Keratinocyte (primary cell): ENCODE measurements at regions not wholly inside any gene's neighbourhood (a gene's known extent, or its start where the extent isn't known, plus 50 kb on each side); places are given as distances from the start of the nearest gene placed in this dataset.

Source experiments
- DNase-seq: peaks from one replicate; pipeline ENCODE4 v3.0.0-alpha.2; 2011; ENCODE audit warnings: low read depth, missing footprints, low spot score
- FAIRE-seq: peaks from 2 replicates; lab custom pipeline; 2011; peaks lifted over from hg19 to GRCh38; lab: Jason Lieb, UNC
- H2AFZ ChIP-seq: 2 replicates; pipeline ENCODE4 v1.6.0; 2012; ENCODE audit warnings: low read length, control low read depth, inconsistent platforms; ENCODE audit not compliant: control insufficient read depth
- H3K27ac ChIP-seq: 2 replicates; pipeline ENCODE4 v1.5.1; 2011; ENCODE audit warnings: low read length; ENCODE audit not compliant: control insufficient read depth, insufficient read depth
- H3K27me3 ChIP-seq: 3 replicates; pipeline ENCODE4 v1.6.0; 2011; ENCODE audit warnings: low read length; ENCODE audit not compliant: control insufficient read depth, insufficient read depth; ENCODE audit errors: extremely low read depth
- H3K36me3 ChIP-seq, 2 experiments: 2 replicates in 1 of 2; 3 replicates in 1 of 2; pipeline ENCODE4 v1.5.1; 2011; ENCODE audit warnings: low read length in 2 of 2, mild to moderate bottlenecking in 1 of 2; ENCODE audit not compliant: control insufficient read depth in 2 of 2, insufficient read depth in 2 of 2; ENCODE audit errors: extremely low read depth in 1 of 2
- H3K4me1 ChIP-seq: 3 replicates; pipeline ENCODE4 v1.5.1; 2011; ENCODE audit warnings: low read length; ENCODE audit not compliant: control insufficient read depth, insufficient read depth; ENCODE audit errors: extremely low read depth
- H3K4me2 ChIP-seq: 3 replicates; pipeline ENCODE4 v1.6.0; 2011; ENCODE audit warnings: low read depth, low read length; ENCODE audit not compliant: control insufficient read depth, insufficient read depth; ENCODE audit errors: extremely low read depth
- H3K4me3 ChIP-seq, 3 experiments: fragments of 200-600 bp in 1 of 3; sonication (generic) in 1 of 3; 2 replicates in 2 of 3; 3 replicates in 1 of 3; pipeline ENCODE4 v1.5.1; 2011 to 2016; ENCODE audit warnings: low read length in 3 of 3, mild to moderate bottlenecking in 3 of 3, control low read depth in 2 of 3, inconsistent platforms in 1 of 3, low read depth in 1 of 3, mixed read lengths in 1 of 3, mixed run types in 1 of 3, moderate library complexity in 1 of 3; ENCODE audit not compliant: control insufficient read depth in 2 of 3, insufficient read depth in 2 of 3; ENCODE audit errors: extremely low read depth in 1 of 3
- H3K79me2 ChIP-seq: 2 replicates; pipeline ENCODE4 v1.6.0; 2012; ENCODE audit warnings: low read length; ENCODE audit not compliant: control insufficient read depth, insufficient read depth
- H3K9ac ChIP-seq: 3 replicates; pipeline ENCODE4 v1.6.0; 2011; ENCODE audit warnings: low read length; ENCODE audit not compliant: control insufficient read depth, insufficient read depth; ENCODE audit errors: extremely low read depth
- H3K9me1 ChIP-seq: 3 replicates; pipeline ENCODE4 v1.6.0; 2011; ENCODE audit warnings: low read length; ENCODE audit not compliant: control insufficient read depth, insufficient read depth; ENCODE audit errors: extremely low read depth
- H3K9me3 ChIP-seq: 2 replicates; pipeline ENCODE4 v1.5.1; 2012; ENCODE audit warnings: low read depth, low read length; ENCODE audit not compliant: control insufficient read depth
- H4K20me1 ChIP-seq: 3 replicates; pipeline ENCODE4 v1.6.0; 2011; ENCODE audit warnings: low read length; ENCODE audit not compliant: control insufficient read depth, insufficient read depth; ENCODE audit errors: extremely low read depth
- CTCF ChIP-seq, 3 experiments: IDR thresholded peaks in 1 of 3; conservative IDR thresholded peaks in 1 of 3; optimal IDR thresholded peaks in 1 of 3; 2 replicates in 2 of 3; 3 replicates in 1 of 3; pipeline versions ENCODE3 to v1.5.1; 2011; ENCODE audit warnings: low read length in 3 of 3, mild to moderate bottlenecking in 3 of 3, moderate library complexity in 2 of 3, control low read depth in 1 of 3, inconsistent platforms in 1 of 3; ENCODE audit not compliant: insufficient read depth in 2 of 3; ENCODE audit errors: extremely low read depth in 1 of 3
- EZH2 ChIP-seq: IDR thresholded peaks from one replicate; pipeline ENCODE4 v1.6.1; 2012; ENCODE audit warnings: inconsistent platforms, mild to moderate bottlenecking, low read length, moderate library complexity
- dilution Hi-C: fragments of 300-500 bp; cut with MboI; formaldehyde crosslinking; loops from one replicate; pipeline ENCODE4 v1.7.0; 2020; ENCODE audit warnings: low sequenced_read_pairs; ENCODE audit not compliant: extremely low pct_ligation_motif_present

GRCh38 chr4:34010751-34011519, 2233.4 kb downstream of the ARAP2 start:
- Histone ChIP-seq H3K27ac (no peak overlapping the region), H3K36me3 (no peaks in the 10 kb centered on the region), H3K4me1 (no peaks in the 10 kb centered on the region), H3K4me3 (no peak overlapping the region), H3K4me2 (no peak overlapping the region), H3K9me1 (no peaks in the 10 kb centered on the region), H3K79me2 (no peaks in the 10 kb centered on the region), H3K9ac (no peak overlapping the region), H3K27me3 (no peaks in the 10 kb centered on the region), H4K20me1 (no peaks in the 10 kb centered on the region), H3K9me3 (no peaks in the 10 kb centered on the region), H2AFZ (no peak overlapping the region)
- TF ChIP-seq EZH2, result no peak
- no peak for TF ChIP-seq CTCF (optimal IDR thresholded peaks at IDR 0.05 in 1 of 3, IDR thresholded peaks at IDR 0.05 in 1 of 3, conservative IDR thresholded peaks at IDR 0.05 in 1 of 3; ENCODE audit: extremely low read depth in 1 of 3, insufficient read depth in 2 of 3, low read length in 3 of 3)
- DNase-seq (no peak), FAIRE-seq (no peak)
- dilution Hi-C loops, result no loop called here

- Histone ChIP-seq H3K4me2 (no peak overlapping the region), H3K4me1 (no peaks in the 10 kb centered on the region), H3K79me2 (no peaks in the 10 kb centered on the region), H3K27ac (no peak overlapping the region), H3K36me3 (no peaks in the 10 kb centered on the region), H3K9me1 (no peaks in the 10 kb centered on the region), H4K20me1 (no peaks in the 10 kb centered on the region), H3K4me3 (no peak overlapping the region), H3K9me3 (no peaks in the 10 kb centered on the region), H2AFZ (no peak overlapping the region), H3K9ac (no peak overlapping the region), H3K27me3 (no peaks in the 10 kb centered on the region)
- DNase-seq (no peak), FAIRE-seq (no peak)
- TF ChIP-seq EZH2, result no peak
- no peak for TF ChIP-seq CTCF (optimal IDR thresholded peaks at IDR 0.05 in 1 of 3, IDR thresholded peaks at IDR 0.05 in 1 of 3, conservative IDR thresholded peaks at IDR 0.05 in 1 of 3; ENCODE audit: extremely low read depth in 1 of 3, insufficient read depth in 2 of 3, low read length in 3 of 3)
- dilution Hi-C loops, result no loop called here
Measured at GRCh38 chr4:34035225-34035624, 2209.1 kb downstream of the ARAP2 start.
